Activated CD4-positive, alpha-beta memory T cell treated with anti-CD3 and anti-CD28 coated beads for 36 hours (primary cell): ENCODE measurements at regions not wholly inside any gene's neighbourhood (a gene's known extent, or its start where the extent isn't known, plus 50 kb on each side); places are given as distances from the start of the nearest gene placed in this dataset.

Source experiments
- CTCF ChIA-PET: fragments of 350-600 bp; sonication (Branson Sonifier 250); formaldehyde crosslinking; loops from one replicate; lab custom pipeline; 2021; ENCODE audit warnings: antibody characterized with exemption, inconsistent platforms; lab: Charles Lee
- POLR2A ChIA-PET: fragments of 350-600 bp; sonication (Branson Sonifier 250); formaldehyde crosslinking; loops from one replicate; lab custom pipeline; 2021; ENCODE audit warnings: antibody characterized with exemption; lab: Charles Lee
- DNase-seq: peaks from one replicate; pipeline ENCODE4 v3.0.0-alpha.2; 2020
- H3K27ac Mint-ChIP-seq: one replicate; pipeline ENCODE4 v1.8.0; 2021; ENCODE audit warnings: mixed read lengths
- H3K27me3 Mint-ChIP-seq: one replicate; pipeline ENCODE4 v1.8.0; 2021; ENCODE audit warnings: mixed read lengths
- H3K36me3 Mint-ChIP-seq: one replicate; pipeline ENCODE4 v1.8.0; 2021; ENCODE audit warnings: mixed read lengths
- H3K4me1 Mint-ChIP-seq: one replicate; pipeline ENCODE4 v1.8.0; 2021; ENCODE audit warnings: low read depth, mixed read lengths
- H3K4me3 Mint-ChIP-seq: one replicate; pipeline ENCODE4 v1.8.0; 2021; ENCODE audit warnings: mild to moderate bottlenecking, mixed read lengths
- H3K9me3 Mint-ChIP-seq: one replicate; pipeline ENCODE4 v1.8.0; 2021; ENCODE audit warnings: mixed read lengths
- intact Hi-C: fragments of 100-400 bp; cut with micrococcal nuclease; formaldehyde crosslinking; loops from one replicate; pipeline ENCODE4 v1.15.1; 2023

- CTCF ChIA-PET, result interaction anchor here (1.3 to 2.5 kb wide), 2 partner anchors 9 to 16 kb away, joined by 4 to 15 read pairs; no protein-coding TSS in a partner anchor
- DNase-seq, result peak; percentile 37
- POLR2A ChIA-PET, result no interaction called here
- Mint-ChIP-seq H3K9me3 (no peaks in the 10 kb centered on the region), H3K4me3 (no peak overlapping the region), H3K36me3 (no peaks in the 10 kb centered on the region), H3K4me1 (peaks cover 43% of the 10 kb centered on the region), H3K27me3 (no peaks in the 10 kb centered on the region), H3K27ac (no peak overlapping the region)
- intact Hi-C loops, result no loop called here
These were observed 176.8 kb upstream of the SYT6 start for GRCh38 chr1:114330451-114330983.

GRCh38 chr1:114328361-114328904, 174.8 kb upstream of the SYT6 start:
- DNase-seq, result no peak
- intact Hi-C loops, result no loop called here
- H3K9me3 Mint-ChIP-seq, result no peaks in the 10 kb centered on the region
- no peak overlapping the region for H3K4me3 Mint-ChIP-seq
- H3K27me3 Mint-ChIP-seq, result no peaks in the 10 kb centered on the region
- POLR2A ChIA-PET, result no interaction called here
- H3K27ac Mint-ChIP-seq, result no peak overlapping the region
- H3K36me3 Mint-ChIP-seq, result no peaks in the 10 kb centered on the region
- CTCF ChIA-PET, result interaction anchor here (1.0 to 2.5 kb wide), 3 partner anchors 18 to 46 kb away, joined by 3 to 15 read pairs (median 3); no protein-coding TSS in a partner anchor
- H3K4me1 Mint-ChIP-seq, result peaks cover 26% of the 10 kb centered on the region

GRCh38 chr1:114324662-114324965, 170.9 kb upstream of the SYT6 start:
- H3K4me3 Mint-ChIP-seq, result no peak overlapping the region
- no peak for DNase-seq
- ChIA-PET CTCF (no interaction called here), POLR2A (no interaction called here)
- intact Hi-C loops, result no loop called here
- H3K9me3 Mint-ChIP-seq, result no peaks in the 10 kb centered on the region
- no peaks in the 10 kb centered on the region for H3K27me3 Mint-ChIP-seq
- H3K36me3 Mint-ChIP-seq, result no peaks in the 10 kb centered on the region
- no peak overlapping the region for H3K27ac Mint-ChIP-seq
- H3K4me1 Mint-ChIP-seq, result no peaks in the 10 kb centered on the region

GRCh38 chr1:114323959-114324661, 170.4 kb upstream of the SYT6 start:
- intact Hi-C loops, result no loop called here
- Mint-ChIP-seq H3K36me3 (no peaks in the 10 kb centered on the region), H3K9me3 (no peaks in the 10 kb centered on the region), H3K27me3 (no peaks in the 10 kb centered on the region), H3K4me3 (no peak overlapping the region), H3K27ac (no peak overlapping the region), H3K4me1 (no peaks in the 10 kb centered on the region)
- ChIA-PET CTCF (no interaction called here), POLR2A (no interaction called here)
- DNase-seq, result no peak

- intact Hi-C loops, result no loop called here
- CTCF ChIA-PET, result no interaction called here
- Mint-ChIP-seq H3K27ac (no peak overlapping the region), H3K9me3 (no peaks in the 10 kb centered on the region), H3K36me3 (no peaks in the 10 kb centered on the region), H3K27me3 (no peaks in the 10 kb centered on the region), H3K4me3 (no peak overlapping the region), H3K4me1 (no peaks in the 10 kb centered on the region)
- DNase-seq, result no peak
- POLR2A ChIA-PET, result no interaction called here
These were observed 169.1 kb upstream of the SYT6 start for GRCh38 chr1:114322734-114323133.

GRCh38 chr1:114322207-114322606, 168.5 kb upstream of the SYT6 start:
- CTCF ChIA-PET, result no interaction called here
- Mint-ChIP-seq H3K36me3 (no peaks in the 10 kb centered on the region), H3K27ac (no peak overlapping the region)

GRCh38 chr1:114320586-114320985, 166.9 kb upstream of the SYT6 start:
- H3K4me1 Mint-ChIP-seq, result no peaks in the 10 kb centered on the region
- no peaks in the 10 kb centered on the region for H3K36me3 Mint-ChIP-seq
- DNase-seq, result no peak
- H3K27me3 Mint-ChIP-seq, result no peaks in the 10 kb centered on the region
- H3K4me3 Mint-ChIP-seq, result no peak overlapping the region
- no peaks in the 10 kb centered on the region for H3K9me3 Mint-ChIP-seq
- intact Hi-C loops, result no loop called here
- ChIA-PET POLR2A (no interaction called here), CTCF (interaction anchor here (1.2 kb wide), 1 partner anchor 38 kb away, joined by 7 read pairs; no protein-coding TSS in a partner anchor)
- no peak overlapping the region for H3K27ac Mint-ChIP-seq

More at GRCh38 chr1:114322207-114322606, 168.5 kb upstream of the SYT6 start:
- no peak overlapping the region for H3K4me3 Mint-ChIP-seq
- no peaks in the 10 kb centered on the region for H3K27me3 Mint-ChIP-seq
- POLR2A ChIA-PET, result no interaction called here
- no peak for DNase-seq
- intact Hi-C loops, result no loop called here
- H3K4me1 Mint-ChIP-seq, result no peaks in the 10 kb centered on the region
- H3K9me3 Mint-ChIP-seq, result no peaks in the 10 kb centered on the region

- H3K4me3 Mint-ChIP-seq, result no peak overlapping the region
- no peak for DNase-seq
- H3K4me1 Mint-ChIP-seq, result no peaks in the 10 kb centered on the region
- H3K27ac Mint-ChIP-seq, result no peak overlapping the region
- POLR2A ChIA-PET, result no interaction called here
- intact Hi-C loops, result no loop called here
- CTCF ChIA-PET, result interaction anchor here (1.0 to 1.5 kb wide), 3 partner anchors 23 to 37 kb away, joined by 3 to 7 read pairs (median 6); no protein-coding TSS in a partner anchor
- no peaks in the 10 kb centered on the region for H3K27me3 Mint-ChIP-seq
- no peaks in the 10 kb centered on the region for H3K9me3 Mint-ChIP-seq
- no peaks in the 10 kb centered on the region for H3K36me3 Mint-ChIP-seq
These were observed 165.7 kb upstream of the SYT6 start for GRCh38 chr1:114319418-114319817.

- intact Hi-C loops, result no loop called here
- Mint-ChIP-seq H3K27me3 (no peaks in the 10 kb centered on the region), H3K9me3 (no peaks in the 10 kb centered on the region), H3K36me3 (no peaks in the 10 kb centered on the region), H3K27ac (no peak overlapping the region), H3K4me3 (no peak overlapping the region), H3K4me1 (no peaks in the 10 kb centered on the region)
- POLR2A ChIA-PET, result no interaction called here
- CTCF ChIA-PET, result interaction anchor here (1.0 to 1.5 kb wide), 2 partner anchors 23 to 28 kb away, joined by 3 to 6 read pairs; no protein-coding TSS in a partner anchor
- no peak for DNase-seq
These were observed 165.3 kb upstream of the SYT6 start for GRCh38 chr1:114318961-114319360.

- intact Hi-C loops, result no loop called here
- Mint-ChIP-seq H3K27ac (no peak overlapping the region), H3K4me3 (no peak overlapping the region), H3K36me3 (no peaks in the 10 kb centered on the region), H3K9me3 (peaks cover 9% of the 10 kb centered on the region), H3K27me3 (no peaks in the 10 kb centered on the region), H3K4me1 (no peaks in the 10 kb centered on the region)
- POLR2A ChIA-PET, result no interaction called here
- CTCF ChIA-PET, result interaction anchor here (1.2 to 1.5 kb wide), 2 partner anchors 18 to 31 kb away, joined by 4 read pairs; no protein-coding TSS in a partner anchor
- no peak for DNase-seq
These were observed 162.5 kb upstream of the SYT6 start for GRCh38 chr1:114316204-114316603.

- H3K4me1 Mint-ChIP-seq, result no peaks in the 10 kb centered on the region
- H3K27ac Mint-ChIP-seq, result no peak overlapping the region
- H3K9me3 Mint-ChIP-seq, result peaks cover 9% of the 10 kb centered on the region
- no peaks in the 10 kb centered on the region for H3K36me3 Mint-ChIP-seq
- ChIA-PET POLR2A (no interaction called here), CTCF (interaction anchor here (1.2 kb wide), 1 partner anchor 31 kb away, joined by 4 read pairs; no protein-coding TSS in a partner anchor)
- H3K27me3 Mint-ChIP-seq, result no peaks in the 10 kb centered on the region
- DNase-seq, result no peak
- H3K4me3 Mint-ChIP-seq, result no peak overlapping the region
- intact Hi-C loops, result no loop called here
These were observed 162.0 kb upstream of the SYT6 start for GRCh38 chr1:114315631-114316030.

- CTCF ChIA-PET, result no interaction called here
- intact Hi-C loops, result no loop called here
These were observed 160.9 kb upstream of the SYT6 start for GRCh38 chr1:114314576-114314975.

More at GRCh38 chr1:114314576-114314975, 160.9 kb upstream of the SYT6 start:
- Mint-ChIP-seq H3K27ac (no peak overlapping the region), H3K9me3 (peaks cover 9% of the 10 kb centered on the region), H3K4me3 (no peak overlapping the region), H3K4me1 (no peaks in the 10 kb centered on the region), H3K27me3 (no peaks in the 10 kb centered on the region), H3K36me3 (no peaks in the 10 kb centered on the region)
- POLR2A ChIA-PET, result no interaction called here
- DNase-seq, result no peak
